GM12872 (cell line): ENCODE measurements at regions not wholly inside any gene's neighbourhood (a gene's known extent, or its start where the extent isn't known, plus 50 kb on each side); places are given as distances from the start of the nearest gene placed in this dataset.

Experiments used
- TF ChIP-seq, protein P1 (sequence below): IDR thresholded peaks from 3 replicates; pipeline ENCODE4 v1.5.1; 2011; ENCODE audit warnings: low read depth, mild to moderate bottlenecking, low read length, moderate library complexity; ENCODE audit not compliant: insufficient read depth

DNA sequence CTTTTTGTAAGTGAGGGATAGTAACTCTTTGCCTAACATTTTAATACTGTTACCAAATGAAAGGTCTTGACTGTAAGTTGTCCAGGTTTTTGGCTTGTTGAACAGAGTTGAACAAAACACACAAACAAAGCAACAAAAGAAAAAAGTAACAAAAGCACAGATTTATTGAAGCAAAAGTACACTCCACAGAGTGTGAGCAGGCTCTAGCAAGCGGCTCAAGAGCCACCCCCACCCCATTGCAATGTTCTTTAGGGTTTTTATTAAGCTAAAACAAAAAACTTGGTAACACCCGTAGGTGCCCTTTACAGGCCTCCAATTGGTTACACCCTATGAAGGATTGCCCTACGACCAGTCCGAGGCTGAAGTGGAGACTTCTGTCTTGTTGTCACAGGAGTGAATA lies 197.4 kb upstream of the MAP3K1 start:
- TF ChIP-seq, protein P1, sequence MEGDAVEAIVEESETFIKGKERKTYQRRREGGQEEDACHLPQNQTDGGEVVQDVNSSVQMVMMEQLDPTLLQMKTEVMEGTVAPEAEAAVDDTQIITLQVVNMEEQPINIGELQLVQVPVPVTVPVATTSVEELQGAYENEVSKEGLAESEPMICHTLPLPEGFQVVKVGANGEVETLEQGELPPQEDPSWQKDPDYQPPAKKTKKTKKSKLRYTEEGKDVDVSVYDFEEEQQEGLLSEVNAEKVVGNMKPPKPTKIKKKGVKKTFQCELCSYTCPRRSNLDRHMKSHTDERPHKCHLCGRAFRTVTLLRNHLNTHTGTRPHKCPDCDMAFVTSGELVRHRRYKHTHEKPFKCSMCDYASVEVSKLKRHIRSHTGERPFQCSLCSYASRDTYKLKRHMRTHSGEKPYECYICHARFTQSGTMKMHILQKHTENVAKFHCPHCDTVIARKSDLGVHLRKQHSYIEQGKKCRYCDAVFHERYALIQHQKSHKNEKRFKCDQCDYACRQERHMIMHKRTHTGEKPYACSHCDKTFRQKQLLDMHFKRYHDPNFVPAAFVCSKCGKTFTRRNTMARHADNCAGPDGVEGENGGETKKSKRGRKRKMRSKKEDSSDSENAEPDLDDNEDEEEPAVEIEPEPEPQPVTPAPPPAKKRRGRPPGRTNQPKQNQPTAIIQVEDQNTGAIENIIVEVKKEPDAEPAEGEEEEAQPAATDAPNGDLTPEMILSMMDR: no peak

DNA sequence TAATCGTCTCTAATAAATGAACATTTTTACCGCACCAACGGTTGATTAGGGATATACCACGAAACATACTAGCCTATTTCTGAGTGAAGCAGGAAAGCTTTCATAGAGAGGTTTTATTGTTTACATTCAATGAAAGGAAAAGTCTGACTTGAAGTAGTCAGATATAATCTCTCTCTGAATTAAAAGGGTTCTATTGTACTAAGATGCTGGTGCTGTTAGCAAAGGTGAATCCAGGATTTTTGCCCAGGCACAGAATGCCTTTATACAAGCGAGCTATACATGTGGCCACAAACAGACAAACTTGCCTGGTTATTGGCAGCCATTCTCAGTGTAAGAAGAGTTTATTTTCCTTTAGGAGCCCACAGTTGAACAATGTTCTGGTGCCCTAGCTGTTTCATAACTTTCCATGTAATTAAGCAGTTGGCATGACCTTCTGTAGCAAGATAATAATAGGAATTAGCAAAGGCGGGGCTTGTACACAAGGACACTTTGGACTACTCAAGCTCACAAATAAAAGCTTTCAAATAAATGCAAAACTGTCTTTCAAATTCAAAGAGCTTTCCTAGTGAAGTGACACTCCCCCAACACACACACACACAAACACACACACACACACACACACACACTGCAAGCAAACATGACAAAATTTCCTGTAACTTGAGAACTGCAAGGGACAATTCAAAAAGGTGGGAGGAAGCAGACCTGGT lies 198.7 kb upstream of the MAP3K1 start:
- TF ChIP-seq, protein P1: no peak

DNA sequence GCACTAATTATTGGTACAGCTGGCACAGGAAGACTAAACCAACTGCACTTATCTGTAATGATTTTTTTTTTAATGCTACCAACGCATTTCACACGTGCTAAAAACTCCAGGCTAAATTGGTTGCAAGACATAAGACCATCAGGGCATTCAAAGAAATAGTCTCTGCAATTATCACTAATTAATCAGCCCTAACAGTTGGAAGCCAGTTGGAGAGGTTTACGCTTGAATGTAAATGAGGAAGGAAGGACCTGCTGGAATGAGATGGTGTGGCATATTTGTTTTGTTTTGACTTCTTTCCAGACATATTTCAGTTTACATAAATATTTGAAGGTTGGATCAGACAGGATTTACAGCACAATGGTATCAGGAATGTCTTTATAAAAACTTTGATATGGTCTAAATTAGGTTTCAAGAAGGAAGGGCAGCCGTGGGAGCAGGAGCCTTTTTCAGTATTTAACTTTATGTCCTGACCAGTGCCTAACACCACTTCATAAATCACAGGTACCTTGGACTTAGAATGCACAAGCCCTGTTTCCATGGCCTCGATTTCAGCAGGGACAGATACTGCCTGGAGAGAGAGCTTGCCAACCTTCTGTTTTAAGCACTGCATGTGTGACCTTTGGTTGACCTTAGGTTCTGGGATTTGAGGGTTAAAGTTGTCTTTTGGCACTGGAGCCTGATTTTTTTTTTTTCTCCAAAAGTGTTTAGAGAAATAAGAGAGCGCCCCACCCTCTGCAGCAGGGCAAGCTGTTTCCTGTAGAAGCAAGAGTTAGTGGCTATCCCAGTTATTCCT lies 199.8 kb upstream of the MAP3K1 start:
- TF ChIP-seq, protein P1: no peak

DNA sequence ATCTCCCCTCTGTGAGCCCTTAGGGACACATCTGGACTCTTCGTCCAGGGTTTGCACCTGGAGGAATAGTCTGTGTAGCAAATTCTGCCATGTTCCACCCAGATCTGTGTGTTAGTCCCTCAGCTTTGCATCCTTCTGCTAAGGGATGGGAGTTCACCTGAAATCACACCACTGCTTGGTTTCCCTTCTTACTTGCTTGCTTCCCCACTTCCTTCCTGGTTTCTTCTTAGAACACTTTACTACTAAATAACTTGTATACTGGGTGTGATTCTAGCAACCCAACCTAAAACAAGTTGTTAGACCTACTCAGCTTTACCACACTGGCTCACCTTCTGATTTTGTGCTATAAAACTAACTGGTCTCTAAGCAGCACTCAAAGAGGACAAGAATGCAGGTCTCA lies 202.6 kb upstream of the MAP3K1 start:
- TF ChIP-seq, protein P1: no peak

DNA sequence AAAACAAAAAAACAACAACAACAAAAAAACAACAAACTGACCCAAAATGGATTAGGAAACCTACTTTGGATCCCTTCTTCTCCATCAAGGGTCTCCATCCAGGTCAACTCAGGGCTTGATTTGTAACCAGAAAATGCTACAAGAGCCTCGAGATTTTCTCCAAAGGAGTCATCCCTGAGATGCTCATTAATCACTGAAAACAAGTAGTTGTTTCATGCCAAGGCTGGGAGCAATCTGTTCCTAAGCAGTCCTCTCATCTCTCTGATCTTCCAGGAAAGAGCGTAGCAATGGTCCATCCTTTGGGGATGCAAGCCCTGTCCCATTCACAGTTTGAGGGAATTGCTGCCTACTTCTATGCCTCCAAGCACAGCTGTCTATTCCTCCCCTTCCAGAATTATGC lies 203.0 kb upstream of the MAP3K1 start:
- TF ChIP-seq, protein P1: no peak

DNA sequence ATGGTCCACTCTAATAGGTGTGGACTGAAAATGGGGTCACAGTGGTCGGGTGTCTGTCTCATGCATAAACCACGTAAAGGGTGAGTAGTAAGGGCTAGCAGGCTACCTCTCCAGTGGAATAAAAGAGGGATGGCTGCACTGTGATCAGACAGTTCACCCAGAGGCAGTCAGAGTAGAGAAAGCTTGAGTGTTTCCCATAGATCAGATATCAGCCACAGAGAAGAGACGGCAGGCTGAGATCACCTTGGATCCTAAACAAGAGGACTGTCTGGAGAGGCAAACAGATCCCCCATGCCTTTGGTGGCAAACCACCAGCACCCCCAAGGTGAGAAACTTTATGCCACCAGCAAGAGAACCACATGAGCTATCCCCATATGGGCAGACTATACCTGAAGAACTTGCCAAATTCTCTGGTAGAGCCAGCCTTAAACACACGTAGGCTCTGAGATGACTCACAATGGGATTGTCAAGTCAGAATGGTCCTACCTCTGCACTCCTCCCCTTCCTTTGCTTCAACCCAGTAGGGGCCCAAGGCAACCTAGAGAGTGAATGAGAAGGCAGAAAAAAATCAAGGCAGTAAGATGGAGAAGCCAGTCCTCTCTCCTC lies 205.2 kb upstream of the MAP3K1 start:
- TF ChIP-seq, protein P1: no peak

DNA sequence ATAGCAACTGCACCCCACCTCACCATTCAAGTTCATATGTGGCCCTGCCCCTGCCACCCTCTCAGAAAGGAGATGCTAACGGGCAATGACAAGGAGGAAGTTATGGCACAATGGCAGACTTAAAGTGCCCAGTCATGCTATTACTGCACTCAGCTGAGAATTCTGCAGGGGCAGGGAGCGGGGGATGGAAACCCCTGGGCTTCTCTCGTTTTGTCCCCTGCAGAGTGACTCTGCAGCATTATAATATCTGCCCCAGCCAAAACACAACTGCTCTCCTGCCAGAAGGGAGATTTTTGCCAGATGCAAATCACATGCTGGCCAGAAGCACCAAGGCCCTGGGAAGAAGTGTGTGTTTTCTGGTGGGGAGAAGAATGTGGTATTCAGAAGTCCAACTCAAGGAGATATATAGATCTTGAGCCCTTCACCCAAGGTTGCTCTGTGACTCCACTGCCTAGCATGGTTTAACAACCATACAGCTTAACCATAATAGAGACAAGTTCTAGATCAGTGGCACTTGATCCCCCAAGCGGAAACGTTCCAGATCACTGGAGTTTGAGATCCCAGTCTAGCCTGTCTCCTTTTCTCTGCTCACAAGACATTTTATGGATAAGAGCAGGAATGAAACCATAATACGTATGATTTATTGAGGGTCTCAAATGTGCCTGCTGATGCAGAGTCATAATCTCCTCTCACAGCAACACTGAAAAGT lies 207.0 kb upstream of the MAP3K1 start:
- TF ChIP-seq, protein P1: no peak
